GM18519 (cell line): ENCODE measurements at regions not wholly inside any gene's neighbourhood (a gene's known extent, or its start where the extent isn't known, plus 50 kb on each side); places are given as distances from the start of the nearest gene placed in this dataset.

Experiments
- ATAC-seq: cut with Tn5 transposase; IDR thresholded peaks from one replicate; pipeline ENCODE4 v1.9.1; 2021; ENCODE audit warnings: mild to moderate bottlenecking, moderate library complexity; ENCODE audit not compliant: unreplicated experiment, low FRiP score

DNA sequence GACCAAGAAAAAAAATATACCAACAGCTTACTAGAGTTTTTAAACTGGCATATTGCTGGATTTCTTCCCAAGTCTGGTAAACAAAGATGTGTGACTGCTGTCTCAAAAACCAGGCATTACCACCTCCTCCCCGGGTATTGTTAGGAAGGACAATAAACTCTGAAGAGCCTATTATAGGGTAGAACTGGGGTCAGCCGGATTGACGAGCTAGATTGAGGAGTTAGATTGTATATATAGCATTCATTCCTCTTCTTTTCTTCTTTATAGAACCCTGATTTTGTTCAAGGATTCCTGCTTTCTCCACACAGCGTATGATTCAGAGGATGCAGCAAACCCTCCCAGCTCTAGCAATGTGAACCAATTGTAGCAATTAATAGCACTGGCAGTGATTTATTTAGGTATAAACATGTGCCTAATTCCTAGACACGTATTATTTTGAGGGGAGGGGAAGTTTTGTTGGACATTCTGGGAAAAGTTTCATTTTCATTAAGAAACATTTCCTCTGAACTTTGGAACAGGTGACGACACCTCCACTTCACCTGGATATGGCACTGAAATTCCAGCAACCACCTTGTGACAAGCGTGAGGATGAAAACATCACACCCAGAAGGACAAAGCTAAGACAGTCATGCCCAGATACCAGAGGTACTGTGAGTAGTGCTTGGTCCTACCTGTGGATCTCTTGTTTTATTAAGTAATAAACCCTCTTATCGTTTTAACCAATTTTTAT lies 679.4 kb upstream of the KIRREL3 start:
- no peak for ATAC-seq

DNA sequence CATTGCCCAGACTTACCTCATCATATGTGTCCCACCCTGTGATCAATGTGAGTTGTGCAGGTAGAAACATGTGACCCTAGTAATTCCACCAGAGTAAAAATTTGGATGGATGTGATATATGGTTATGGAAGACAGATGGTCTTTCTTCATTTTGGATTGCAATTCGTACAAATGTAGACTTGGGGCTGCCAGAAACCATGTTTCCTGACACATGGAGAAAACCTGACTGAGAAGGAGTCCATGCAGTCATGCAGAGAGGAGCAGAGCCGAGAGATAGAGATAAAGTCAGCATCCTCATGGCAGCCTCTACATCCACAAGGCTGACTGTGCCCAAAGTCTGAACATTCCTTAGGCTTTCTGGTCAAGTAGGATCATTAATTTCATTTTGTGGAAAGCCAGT lies 678.1 kb upstream of the KIRREL3 start:
- ATAC-seq: no peak

DNA sequence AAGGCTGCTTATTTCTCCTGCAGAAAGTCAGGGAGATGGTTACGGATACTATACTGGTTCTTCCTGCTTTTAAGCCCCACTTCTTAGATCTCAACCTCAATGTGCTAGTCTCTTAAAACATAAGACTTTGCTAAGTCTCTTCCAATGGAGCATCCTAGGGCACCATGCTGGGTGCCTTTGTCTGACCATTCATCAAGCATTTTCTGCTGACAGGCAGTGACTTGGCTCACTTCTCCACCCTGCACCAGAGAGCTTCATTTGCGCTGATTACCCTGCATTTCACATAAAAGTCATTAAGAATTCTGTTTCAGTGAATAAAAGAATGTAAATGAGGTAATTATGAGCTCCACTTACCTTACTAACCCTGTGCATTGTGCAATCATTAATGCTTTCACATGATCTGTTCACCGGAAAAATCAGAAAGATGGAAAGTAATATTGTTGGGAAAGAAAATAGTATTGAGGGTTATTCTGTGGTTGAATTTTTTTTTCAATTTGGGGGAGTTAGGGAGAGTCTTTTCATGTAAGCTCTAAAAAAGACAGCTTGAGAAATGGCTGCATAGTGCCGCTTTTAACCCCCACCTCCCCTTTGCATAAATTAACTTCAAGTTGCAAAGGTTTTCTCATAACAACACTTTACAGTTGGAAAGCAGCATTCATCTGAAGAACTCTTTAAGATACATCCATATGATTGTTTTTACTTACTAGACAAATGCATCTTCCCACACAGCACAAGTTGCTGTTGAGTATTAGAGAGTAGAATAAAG lies 677.3 kb upstream of the KIRREL3 start:
- ATAC-seq: no peak

DNA sequence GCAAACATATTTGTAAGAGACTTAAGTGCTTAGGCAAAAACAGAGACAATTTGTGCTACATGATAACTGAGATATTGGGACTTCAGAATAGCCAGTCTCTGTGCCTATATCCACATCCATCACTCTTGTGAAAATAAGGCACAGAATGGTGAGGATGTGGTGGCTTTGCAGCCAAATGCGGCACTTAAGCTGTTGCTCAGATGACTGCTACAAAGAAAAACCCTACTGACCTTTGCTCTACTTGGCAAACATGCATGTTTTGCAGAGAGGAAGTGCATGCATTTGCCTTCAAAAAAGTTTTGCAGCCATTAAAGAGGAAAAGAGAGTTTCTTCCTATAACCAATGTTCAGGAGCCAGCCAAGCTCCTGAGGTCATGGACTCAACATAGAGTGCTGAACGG lies 675.0 kb upstream of the KIRREL3 start:
- no peak for ATAC-seq

DNA sequence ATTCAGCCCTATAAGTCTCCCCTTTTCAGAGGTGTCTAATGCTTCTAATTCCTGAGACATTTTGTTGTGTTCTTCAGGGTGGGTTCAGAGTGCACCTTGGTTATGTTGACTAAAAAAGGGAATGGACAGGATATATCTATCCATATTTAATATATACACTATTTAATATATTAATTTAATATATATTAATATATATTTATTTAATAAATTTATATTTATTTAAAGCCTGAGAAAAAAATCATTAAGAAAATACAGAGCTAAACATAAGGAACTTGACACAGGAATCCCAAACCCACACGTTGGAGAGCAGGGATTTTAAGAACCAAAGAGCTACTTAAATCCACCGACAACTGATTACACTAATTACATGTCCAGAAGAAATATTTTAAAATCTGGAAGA lies 674.2 kb upstream of the KIRREL3 start:
- ATAC-seq: no peak

DNA sequence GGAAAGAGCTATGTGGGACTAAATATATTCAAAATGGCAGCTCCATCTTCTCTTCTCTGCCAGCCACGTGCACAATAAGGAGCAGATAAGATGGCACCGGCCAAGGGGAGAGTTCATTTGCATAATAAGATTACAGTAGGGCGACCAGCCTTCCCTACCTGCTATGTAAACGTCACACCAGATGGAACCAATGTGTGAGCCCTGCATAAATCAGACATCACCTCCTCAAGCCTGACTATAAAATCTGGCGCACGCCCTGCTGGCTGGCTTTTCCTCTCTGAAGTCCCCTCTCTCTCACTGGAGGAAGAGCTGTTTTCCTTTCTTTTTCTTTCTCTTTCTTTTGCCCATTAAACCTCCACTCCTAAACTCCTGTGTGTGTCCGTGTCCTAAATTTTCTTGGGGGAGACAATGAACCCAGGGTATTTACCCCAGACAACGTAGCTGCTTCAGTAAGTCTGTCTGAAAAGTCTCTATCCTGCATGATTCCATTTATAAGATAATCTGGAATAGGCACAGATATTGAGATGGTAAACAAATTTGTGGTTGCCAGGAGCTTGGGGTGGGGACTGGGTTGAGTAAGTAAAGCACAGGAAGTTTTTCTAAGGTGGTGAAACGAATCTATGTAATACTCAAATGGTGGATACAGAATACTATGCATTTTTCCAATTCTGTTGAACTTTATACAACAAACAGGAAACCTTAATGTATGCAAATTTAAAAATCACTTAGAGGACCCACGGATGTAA lies 670.0 kb upstream of the KIRREL3 start:
- ATAC-seq: no peak

DNA sequence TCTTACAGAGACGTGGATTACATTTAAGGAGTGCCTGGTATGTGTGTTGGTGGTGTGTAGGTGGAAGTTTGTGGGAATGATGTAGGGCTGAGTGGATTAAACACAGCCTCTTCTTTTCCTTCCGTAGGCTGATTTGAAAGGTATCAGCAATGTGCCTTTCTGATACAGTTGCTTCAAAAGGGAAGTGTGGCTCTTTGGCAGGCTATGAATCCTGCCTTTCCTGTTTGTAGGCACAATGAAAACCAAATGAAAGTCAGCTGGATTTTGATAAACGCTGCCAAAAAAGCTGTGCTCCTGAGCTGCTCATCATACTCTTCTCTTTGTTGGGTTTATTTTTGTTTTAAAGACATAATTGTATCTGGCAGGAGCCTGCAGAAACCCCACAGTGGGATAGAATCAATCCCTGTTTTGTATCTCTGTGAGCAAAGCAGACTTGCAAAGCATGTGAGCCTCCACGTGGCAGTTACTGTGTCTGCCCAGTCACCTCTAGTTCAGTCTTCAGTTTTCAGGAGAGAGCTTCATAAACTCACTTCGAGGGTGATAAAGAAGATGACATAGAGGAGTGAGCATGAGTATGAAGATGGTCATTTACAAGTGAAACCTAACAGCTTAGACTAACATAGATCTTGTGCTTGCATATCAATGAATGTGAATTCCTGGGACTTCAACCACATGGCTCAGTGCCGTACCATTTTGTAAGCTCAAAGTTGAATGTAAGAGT lies 655.7 kb upstream of the KIRREL3 start:
- ATAC-seq: no peak

DNA sequence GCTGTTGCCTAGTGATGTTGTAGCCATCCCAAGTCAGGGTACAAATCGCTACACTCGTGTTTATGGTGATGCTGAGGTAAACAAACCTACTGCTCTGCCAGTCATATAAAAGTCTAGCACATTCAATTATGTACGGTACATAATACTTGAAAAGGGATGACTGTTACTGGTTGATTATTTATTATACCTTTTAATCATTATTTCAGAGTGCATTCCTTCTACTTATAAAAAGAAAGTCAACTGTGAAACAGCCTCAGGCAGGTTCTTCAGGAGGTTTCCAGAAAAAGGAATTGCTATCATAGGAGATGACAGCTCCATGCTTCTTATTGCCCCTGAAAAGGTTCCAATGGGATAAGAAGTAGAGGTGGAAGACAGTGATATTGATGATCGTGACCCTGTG lies 652.5 kb upstream of the KIRREL3 start:
- ATAC-seq: no peak

DNA sequence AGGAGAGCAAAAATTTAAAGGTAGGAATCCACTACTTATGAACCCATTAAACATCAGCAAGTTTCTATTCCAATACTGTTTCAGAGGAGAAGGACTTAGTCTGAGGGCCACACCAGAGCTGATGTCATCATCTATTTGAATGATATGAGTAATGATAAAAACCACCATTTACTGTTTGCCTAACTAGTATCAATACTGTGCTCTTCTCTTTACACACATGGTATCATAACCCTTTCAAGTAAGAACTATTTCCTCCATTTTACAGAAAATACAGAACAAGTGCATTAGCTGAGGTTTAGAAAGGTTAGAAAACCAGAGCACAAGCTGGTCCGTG lies 651.3 kb upstream of the KIRREL3 start:
- no peak for ATAC-seq

DNA sequence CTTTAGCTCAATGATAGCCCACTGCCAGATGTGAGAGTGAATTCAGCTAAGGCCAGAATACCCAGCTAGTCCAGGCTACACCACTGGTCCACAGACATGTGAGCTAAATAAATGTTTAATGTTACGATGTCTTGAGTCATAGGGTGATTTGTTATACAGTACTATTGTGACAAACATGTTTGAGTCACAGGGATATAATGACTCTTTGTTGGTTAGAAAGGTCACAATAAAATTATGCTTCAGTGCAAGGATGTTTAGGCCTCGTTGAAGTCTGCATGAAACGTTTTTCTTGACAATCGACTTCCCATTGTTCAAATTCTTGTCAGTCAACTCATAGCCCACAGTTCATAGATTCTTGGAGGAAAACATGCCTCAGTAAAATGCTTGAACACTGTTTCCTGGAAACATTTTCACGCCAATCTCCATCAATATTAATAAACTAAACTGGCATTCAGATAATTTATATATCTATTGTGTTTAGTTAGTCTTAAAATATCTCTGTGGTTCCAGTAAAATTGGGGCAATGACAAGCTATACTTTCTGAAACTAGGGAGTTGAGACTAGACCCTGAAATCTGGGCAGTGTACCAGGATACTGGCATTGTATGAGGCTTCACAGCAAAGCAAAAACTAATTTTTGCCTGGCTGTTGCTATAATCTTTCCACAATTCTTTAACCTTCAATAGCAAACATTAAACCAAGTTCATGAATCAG lies 650.8 kb upstream of the KIRREL3 start:
- ATAC-seq: no peak

DNA sequence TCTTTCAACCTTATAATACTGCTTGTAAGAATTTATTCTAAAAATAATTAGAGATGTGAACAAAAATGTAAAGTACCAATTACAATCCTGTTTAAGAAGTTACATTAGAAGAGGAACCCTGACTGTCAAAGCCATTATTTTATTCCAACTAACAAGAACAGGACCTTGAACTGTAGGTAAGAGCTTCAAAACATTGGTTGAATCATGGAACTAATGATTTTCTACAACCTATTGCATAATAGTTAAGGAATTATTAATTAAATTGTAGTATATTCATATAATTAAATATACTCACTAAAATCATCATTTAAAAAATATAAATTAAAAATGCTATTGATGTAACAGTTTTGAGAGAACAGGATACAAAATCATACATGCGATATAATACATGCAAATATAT lies 649.4 kb upstream of the KIRREL3 start:
- ATAC-seq: no peak

DNA sequence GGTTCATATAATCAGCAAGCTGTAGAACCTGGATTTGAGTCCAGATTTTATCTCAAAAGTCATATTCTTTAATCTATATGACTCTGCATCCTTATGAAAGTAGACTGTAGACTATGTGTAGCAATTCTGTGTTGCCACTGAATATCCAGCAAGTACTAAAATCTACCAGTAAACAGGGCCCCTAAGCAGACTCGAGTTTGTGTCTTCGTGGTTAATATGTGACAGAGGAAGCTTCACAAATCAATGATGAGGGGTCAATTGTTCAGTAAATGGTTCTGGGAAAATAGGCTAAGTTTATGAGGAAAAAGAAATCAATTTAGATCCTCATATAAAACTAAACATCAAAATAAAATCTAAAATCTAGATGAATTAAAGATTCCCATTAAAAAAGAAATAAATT lies 648.5 kb upstream of the KIRREL3 start:
- no peak for ATAC-seq

DNA sequence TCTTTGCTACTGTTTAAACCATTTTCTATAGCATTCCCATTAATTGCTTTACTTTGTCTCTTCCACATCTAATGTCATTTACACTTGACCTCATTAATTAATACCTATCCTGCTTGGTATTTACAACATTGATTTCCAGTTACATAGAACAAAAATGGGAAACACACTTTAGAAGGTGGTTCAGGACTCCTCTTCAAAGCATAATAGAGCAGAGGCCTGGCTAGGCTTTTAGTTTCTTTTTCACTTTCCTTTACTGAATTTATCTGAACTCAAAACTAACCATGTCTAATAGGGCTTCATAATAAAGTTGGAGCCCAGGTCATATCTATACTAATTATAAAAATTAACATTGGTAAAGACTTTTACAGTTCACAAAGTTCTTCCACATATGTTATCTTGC lies 648.0 kb upstream of the KIRREL3 start:
- ATAC-seq: no peak

DNA sequence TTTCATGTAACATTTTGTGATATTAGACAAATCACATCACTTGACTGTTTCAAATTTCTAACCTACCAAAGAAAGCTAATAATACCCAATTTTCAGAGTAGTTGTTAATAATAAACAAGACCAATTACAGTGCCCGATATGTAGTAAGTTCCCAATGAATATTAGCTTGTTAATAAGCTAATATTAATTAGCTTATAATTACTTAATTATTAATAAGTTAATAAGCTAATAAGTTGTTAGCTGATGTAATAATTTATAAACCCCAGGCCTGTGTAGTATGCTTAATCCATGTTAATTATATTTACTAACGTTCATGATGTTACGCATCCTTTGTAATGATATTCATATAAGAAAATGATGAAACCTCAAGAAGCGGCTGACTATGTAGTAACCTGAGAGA lies 643.8 kb upstream of the KIRREL3 start:
- ATAC-seq: no peak

DNA sequence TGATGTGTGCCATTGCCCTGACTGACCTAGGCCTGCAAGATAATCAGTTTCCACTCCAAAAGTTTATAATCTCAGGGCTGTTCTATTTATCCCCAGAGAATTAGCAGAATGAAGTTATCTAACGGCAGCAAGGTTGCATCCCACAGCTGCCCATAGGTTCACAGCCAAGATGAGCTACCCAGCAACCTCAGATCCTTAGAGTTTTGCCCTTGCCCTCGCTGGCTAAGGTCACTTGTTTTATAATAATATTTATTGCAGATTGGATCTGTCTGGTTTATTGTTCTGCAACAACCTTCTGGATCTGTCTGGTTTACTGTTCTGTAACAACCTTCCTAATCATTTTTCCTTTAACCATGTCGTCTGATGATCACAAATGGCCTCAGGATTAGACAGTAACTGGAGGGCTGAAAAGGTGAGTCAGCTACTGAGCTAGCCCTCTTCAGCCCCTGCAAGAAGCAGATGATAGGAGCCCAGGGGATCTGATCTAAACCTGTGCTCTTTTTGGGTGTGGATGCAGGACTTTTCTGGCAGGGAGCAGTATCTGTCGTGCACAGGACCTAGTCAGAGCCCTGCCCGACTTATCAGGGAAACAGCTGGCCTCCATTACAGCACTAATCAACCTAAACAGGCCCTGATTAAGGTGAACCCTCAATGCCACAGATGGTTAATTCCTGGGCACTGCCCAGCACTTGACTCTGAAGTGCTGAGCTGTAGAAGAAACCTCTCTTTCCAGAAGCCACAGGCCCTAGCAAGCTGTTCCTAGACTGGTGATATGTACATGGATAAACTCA lies 642.9 kb upstream of the KIRREL3 start:
- ATAC-seq: no peak

DNA sequence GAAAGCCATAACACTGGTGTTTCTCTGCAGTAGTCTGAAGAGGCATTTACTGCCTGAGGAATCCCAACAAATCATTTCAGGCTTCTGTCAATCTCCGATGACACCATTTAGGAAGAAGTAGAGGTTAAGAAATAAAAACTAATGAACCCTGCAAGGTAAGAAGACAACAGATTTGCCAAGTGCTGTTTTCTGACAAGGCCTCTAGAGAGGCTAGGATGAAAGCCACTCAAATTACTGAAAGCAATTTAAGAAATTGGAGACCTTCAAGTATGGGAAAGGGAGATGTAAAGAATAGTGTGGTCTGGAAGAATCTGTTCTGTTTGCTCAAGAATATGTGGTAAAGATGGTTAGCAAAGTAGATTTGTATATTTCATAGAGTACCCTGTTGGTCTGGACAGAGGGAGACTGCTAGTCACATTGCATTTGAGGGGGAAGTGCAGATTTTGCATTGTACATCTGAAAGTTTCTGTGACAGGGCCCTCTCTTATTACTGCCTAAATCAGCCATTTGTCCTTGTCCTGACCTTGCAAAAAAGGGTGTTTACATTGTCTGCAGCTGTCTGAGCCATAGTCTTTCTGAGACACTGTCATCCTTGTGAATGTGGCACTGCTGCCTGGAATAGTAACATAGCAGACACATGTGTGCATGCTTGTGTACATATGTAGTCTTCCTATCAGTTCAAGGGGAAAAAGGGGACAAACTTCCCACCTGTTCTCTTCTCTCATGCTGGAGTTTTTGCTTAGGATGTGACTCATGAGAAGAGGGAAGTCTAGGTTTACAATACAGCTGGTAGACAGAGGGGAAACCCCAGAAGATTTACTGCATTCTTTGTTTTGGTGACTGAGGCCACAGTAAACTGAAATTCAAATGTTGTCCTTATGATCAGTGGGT lies 640.2 kb upstream of the KIRREL3 start:
- ATAC-seq: peak; percentile 52

DNA sequence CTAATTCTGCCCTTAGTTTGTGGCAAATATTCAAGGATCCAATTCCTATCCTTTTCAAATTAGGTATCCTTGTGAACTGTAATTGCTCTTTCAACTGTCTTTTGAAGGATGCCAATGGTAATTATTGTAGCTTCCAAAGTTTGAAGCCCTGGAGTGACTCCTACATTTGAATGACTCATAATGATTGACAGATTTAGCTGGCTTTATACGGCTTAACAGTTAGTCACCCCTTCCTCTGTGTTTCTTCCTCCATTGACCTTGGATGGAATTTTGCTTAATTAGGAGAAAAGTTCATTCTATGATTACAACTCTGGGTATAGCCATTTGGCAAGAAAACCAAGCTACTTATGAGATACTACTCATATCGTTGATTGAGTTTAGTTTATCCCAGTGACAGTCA lies 639.3 kb upstream of the KIRREL3 start:
- ATAC-seq: no peak

DNA sequence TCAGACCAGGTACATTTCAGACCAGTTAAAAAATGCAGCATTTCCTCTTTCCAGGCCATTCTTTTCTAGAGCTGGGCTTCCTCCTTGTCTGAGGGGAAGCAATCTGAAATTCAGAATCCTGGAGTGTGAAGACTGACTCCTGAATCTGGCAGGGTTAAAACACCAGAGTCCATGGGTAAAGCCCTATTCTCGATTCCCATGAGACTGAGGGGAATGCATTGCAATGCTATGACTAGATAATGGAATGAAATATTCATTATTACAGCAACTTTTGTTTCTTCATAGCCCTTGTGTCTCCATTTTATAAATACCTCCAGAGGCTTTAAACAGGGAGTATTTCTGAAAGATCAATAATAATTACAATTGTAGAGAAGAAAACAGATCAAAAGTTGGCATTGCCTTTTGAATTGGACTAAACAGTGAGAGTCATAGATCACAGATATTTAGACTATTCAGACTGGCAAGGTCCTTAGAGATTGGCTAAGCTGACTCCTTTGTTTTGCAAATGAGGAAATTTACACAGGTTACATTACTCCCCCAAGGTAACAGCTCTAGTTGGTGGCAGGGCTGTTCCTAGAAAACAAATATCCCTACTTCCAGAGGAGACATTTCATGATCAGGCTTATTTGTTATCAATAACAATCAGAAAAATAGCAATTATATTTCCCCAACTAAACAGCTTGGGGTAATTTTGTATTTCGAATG lies 632.6 kb upstream of the KIRREL3 start:
- no peak for ATAC-seq
